Panc1 (cell line): ENCODE measurements at regions not wholly inside any gene's neighbourhood (a gene's known extent, or its start where the extent isn't known, plus 50 kb on each side); places are given as distances from the start of the nearest gene placed in this dataset.

Experiments
- CTCF ChIP-seq: fragments of 450-650 bp; IDR thresholded peaks from 2 replicates; pipeline ENCODE4 v1.5.1; 2017; ENCODE audit warnings: mild to moderate bottlenecking
- POLR2AphosphoS5 ChIP-seq: IDR thresholded peaks from 2 replicates; pipeline ENCODE4 v1.6.1; 2012; ENCODE audit warnings: mild to moderate bottlenecking, low read depth, low read length, moderate library complexity
- SIN3A ChIP-seq: IDR thresholded peaks from 2 replicates; pipeline ENCODE4 v1.6.1; 2012; ENCODE audit warnings: low read depth, mild to moderate bottlenecking, low read length, moderate library complexity, borderline replicate concordance; ENCODE audit not compliant: insufficient read depth
- TCF7L2 ChIP-seq: IDR thresholded peaks from 2 replicates; pipeline ENCODE4 v1.6.1; 2011; ENCODE audit warnings: mild to moderate bottlenecking, low read depth, low read length, inconsistent platforms
- TF ChIP-seq, protein P1 (sequence below), 2 experiments: IDR thresholded peaks; 2 replicates each; pipeline ENCODE4 v1.6.1; 2011 to 2012; ENCODE audit warnings: low read depth in 2 of 2, control low read depth in 1 of 2, low read length in 1 of 2, mild to moderate bottlenecking in 1 of 2, moderate library complexity in 1 of 2; ENCODE audit not compliant: insufficient read depth in 1 of 2

DNA sequence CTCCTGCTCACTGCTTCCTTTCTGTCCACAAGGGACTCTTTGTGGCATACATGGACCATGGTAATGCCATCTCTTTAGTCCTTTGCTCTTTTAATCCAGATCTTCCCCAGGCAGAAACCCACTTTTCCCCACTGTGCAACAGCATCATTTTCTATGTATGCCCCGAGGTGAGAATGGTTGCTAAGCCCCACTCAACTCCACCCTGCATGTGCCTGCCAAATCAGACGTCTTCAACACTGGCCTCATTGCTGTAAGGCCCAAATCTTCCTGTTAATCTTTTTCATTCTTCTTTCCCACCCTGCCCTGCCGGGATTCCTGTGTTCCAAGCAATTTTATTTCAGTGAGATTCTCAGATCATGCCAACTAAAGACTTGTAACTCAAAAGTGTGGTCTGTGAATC is 328.4 kb downstream of the PAX3 start:
- no peak for TF ChIP-seq CTCF
- no peak for TF ChIP-seq POLR2AphosphoS5
- TF ChIP-seq SIN3A: no peak
- TF ChIP-seq, protein P1, sequence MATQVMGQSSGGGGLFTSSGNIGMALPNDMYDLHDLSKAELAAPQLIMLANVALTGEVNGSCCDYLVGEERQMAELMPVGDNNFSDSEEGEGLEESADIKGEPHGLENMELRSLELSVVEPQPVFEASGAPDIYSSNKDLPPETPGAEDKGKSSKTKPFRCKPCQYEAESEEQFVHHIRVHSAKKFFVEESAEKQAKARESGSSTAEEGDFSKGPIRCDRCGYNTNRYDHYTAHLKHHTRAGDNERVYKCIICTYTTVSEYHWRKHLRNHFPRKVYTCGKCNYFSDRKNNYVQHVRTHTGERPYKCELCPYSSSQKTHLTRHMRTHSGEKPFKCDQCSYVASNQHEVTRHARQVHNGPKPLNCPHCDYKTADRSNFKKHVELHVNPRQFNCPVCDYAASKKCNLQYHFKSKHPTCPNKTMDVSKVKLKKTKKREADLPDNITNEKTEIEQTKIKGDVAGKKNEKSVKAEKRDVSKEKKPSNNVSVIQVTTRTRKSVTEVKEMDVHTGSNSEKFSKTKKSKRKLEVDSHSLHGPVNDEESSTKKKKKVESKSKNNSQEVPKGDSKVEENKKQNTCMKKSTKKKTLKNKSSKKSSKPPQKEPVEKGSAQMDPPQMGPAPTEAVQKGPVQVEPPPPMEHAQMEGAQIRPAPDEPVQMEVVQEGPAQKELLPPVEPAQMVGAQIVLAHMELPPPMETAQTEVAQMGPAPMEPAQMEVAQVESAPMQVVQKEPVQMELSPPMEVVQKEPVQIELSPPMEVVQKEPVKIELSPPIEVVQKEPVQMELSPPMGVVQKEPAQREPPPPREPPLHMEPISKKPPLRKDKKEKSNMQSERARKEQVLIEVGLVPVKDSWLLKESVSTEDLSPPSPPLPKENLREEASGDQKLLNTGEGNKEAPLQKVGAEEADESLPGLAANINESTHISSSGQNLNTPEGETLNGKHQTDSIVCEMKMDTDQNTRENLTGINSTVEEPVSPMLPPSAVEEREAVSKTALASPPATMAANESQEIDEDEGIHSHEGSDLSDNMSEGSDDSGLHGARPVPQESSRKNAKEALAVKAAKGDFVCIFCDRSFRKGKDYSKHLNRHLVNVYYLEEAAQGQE (IDR thresholded peaks at IDR 0.05; ENCODE audit: insufficient read depth in 1 of 2, low read depth in 2 of 2, low read length in 1 of 2): no peak
- no peak for TF ChIP-seq TCF7L2
